ENCODE measurements at regions not wholly inside any gene's neighbourhood (a gene's known extent, or its start where the extent isn't known, plus 50 kb on each side); places are given as distances from the start of the nearest gene placed in this dataset.

DNA sequence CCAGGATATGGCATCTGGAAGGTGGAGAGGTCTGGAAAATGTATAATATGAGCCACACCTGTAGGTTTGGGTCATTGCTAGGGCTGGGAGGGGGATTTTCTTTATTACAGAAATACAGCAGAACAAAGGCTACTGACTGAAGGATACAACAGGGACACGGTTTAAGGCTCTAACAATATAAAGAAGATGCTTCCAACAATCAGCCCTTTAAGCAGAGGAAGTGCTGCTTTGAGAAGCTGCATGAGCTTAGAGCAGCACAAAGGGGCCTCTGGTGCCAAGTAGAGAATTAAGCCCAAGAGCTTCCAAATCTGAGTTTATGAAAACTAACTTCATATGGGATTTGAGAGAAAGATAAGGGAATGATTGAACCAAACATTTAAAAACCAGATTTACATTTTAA lies 174.5 kb upstream of the RMP24 start (continued):
- TF ChIP-seq, protein P1, sequence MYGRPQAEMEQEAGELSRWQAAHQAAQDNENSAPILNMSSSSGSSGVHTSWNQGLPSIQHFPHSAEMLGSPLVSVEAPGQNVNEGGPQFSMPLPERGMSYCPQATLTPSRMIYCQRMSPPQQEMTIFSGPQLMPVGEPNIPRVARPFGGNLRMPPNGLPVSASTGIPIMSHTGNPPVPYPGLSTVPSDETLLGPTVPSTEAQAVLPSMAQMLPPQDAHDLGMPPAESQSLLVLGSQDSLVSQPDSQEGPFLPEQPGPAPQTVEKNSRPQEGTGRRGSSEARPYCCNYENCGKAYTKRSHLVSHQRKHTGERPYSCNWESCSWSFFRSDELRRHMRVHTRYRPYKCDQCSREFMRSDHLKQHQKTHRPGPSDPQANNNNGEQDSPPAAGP (tag by site-specific recombination; IDR thresholded peaks at IDR 0.05), result no peak
- TF ChIP-seq, protein P2, sequence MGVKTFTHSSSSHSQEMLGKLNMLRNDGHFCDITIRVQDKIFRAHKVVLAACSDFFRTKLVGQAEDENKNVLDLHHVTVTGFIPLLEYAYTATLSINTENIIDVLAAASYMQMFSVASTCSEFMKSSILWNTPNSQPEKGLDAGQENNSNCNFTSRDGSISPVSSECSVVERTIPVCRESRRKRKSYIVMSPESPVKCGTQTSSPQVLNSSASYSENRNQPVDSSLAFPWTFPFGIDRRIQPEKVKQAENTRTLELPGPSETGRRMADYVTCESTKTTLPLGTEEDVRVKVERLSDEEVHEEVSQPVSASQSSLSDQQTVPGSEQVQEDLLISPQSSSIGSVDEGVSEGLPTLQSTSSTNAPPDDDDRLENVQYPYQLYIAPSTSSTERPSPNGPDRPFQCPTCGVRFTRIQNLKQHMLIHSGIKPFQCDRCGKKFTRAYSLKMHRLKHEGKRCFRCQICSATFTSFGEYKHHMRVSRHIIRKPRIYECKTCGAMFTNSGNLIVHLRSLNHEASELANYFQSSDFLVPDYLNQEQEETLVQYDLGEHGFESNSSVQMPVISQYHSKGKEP (tag by site-specific recombination; IDR thresholded peaks at IDR 0.05), result no peak

DNA sequence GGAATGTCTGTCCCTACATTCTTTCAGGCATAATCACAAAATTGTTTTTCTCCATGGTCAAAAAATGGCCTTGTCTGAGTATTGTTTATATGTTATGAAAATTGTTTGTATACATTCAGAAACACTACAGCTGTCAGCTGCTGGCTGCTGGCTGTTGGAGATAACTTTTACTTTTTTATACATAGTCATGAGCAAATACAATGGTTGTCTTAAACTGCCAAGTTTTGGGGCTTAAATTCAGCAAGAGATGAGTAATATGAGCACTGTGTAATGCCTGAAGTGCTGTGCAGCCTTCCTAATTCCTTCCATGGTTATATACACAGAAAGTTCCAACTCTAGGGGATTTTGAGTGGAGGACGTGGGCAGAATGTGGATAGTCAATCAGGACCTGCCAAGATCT lies 168.9 kb upstream of the RMP24 start:
- TF ChIP-seq SP7 (tag by site-specific recombination; IDR thresholded peaks at IDR 0.05) (no peak), ZNF792 (tag by site-specific recombination; IDR thresholded peaks at IDR 0.05) (no peak), ZNF514 (tag by site-specific recombination; IDR thresholded peaks at IDR 0.05) (no peak), ZSCAN30 (tag by site-specific recombination; IDR thresholded peaks at IDR 0.05) (no peak), YY2 (tag by site-specific recombination; IDR thresholded peaks at IDR 0.05) (no peak), YY1 (tag by site-specific recombination; IDR thresholded peaks at IDR 0.05) (no peak), MZF1 (tag by site-specific recombination; IDR thresholded peaks at IDR 0.05; ENCODE audit: borderline replicate concordance) (no peak), ZIC2 (tag by site-specific recombination; IDR thresholded peaks at IDR 0.05) (no peak), ZFP41 (tag by site-specific recombination; IDR thresholded peaks at IDR 0.05; ENCODE audit: borderline replicate concordance) (no peak), ZFP37 (tag by site-specific recombination; IDR thresholded peaks at IDR 0.05) (no peak), TRIM28 (IDR thresholded peaks at IDR 0.05; ENCODE audit: borderline replicate concordance, low read length) (no peak)
- TF ChIP-seq, protein P3, sequence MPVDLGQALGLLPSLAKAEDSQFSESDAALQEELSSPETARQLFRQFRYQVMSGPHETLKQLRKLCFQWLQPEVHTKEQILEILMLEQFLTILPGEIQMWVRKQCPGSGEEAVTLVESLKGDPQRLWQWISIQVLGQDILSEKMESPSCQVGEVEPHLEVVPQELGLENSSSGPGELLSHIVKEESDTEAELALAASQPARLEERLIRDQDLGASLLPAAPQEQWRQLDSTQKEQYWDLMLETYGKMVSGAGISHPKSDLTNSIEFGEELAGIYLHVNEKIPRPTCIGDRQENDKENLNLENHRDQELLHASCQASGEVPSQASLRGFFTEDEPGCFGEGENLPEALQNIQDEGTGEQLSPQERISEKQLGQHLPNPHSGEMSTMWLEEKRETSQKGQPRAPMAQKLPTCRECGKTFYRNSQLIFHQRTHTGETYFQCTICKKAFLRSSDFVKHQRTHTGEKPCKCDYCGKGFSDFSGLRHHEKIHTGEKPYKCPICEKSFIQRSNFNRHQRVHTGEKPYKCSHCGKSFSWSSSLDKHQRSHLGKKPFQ (tag by site-specific recombination; IDR thresholded peaks at IDR 0.05), result no peak
- no peaks in the 10 kb centered on the region for H3K4me1 ChIP-seq (ENCODE audit: control insufficient read depth, insufficient read depth, low read length)
- H3K4me3 ChIP-seq (ENCODE audit: low read depth, low read length), result no peak overlapping the region
- no peaks in the 10 kb centered on the region for H3K36me3 ChIP-seq (ENCODE audit: control insufficient read depth in 2 of 2, insufficient read depth in 1 of 2, low read length in 2 of 2)
- no peaks in the 10 kb centered on the region for H3K9me3 ChIP-seq (ENCODE audit: control insufficient read depth, insufficient read depth, low read depth, low read length)
- H3K27ac ChIP-seq (ENCODE audit: extremely low read depth, low read depth, low read length), result no peak overlapping the region
- POLR2A ChIA-PET, result no interaction called here
- CTCF ChIA-PET, result interaction anchor here (1.1 kb wide), 1 partner anchor 53 kb away, joined by 3 read pairs; no protein-coding TSS in a partner anchor

DNA sequence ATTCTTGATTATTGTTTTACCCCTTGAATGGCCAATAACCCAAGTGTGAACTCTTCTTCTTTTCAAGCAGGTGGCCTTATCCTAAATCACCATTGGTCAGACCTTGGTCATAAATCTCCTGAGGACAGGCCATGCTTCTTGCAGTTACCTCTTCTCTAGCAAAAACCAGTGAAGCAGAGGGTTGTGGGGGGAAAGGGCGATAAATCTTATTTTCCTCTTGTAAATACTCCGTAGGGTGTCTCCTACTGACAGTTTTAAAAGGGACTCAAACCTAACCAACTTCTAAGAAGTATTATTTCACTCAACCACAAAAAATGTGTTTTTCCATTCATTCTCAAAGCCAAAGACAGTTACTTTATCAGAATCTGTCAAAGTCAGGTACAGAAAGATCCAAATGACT lies 168.1 kb upstream of the RMP24 start:
- H3K4me1 ChIP-seq (ENCODE audit: control insufficient read depth, insufficient read depth, low read length), result no peaks in the 10 kb centered on the region
- CTCF ChIA-PET, result interaction anchor here (1.1 kb wide), 1 partner anchor 54 kb away, joined by 3 read pairs; no protein-coding TSS in a partner anchor
- TF ChIP-seq, protein P4, sequence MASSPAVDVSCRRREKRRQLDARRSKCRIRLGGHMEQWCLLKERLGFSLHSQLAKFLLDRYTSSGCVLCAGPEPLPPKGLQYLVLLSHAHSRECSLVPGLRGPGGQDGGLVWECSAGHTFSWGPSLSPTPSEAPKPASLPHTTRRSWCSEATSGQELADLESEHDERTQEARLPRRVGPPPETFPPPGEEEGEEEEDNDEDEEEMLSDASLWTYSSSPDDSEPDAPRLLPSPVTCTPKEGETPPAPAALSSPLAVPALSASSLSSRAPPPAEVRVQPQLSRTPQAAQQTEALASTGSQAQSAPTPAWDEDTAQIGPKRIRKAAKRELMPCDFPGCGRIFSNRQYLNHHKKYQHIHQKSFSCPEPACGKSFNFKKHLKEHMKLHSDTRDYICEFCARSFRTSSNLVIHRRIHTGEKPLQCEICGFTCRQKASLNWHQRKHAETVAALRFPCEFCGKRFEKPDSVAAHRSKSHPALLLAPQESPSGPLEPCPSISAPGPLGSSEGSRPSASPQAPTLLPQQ (tag by site-specific recombination; IDR thresholded peaks at IDR 0.05), result no peak
- TF ChIP-seq ZSCAN23 (tag by site-specific recombination; IDR thresholded peaks at IDR 0.05), result no peak
- TF ChIP-seq, protein P5, sequence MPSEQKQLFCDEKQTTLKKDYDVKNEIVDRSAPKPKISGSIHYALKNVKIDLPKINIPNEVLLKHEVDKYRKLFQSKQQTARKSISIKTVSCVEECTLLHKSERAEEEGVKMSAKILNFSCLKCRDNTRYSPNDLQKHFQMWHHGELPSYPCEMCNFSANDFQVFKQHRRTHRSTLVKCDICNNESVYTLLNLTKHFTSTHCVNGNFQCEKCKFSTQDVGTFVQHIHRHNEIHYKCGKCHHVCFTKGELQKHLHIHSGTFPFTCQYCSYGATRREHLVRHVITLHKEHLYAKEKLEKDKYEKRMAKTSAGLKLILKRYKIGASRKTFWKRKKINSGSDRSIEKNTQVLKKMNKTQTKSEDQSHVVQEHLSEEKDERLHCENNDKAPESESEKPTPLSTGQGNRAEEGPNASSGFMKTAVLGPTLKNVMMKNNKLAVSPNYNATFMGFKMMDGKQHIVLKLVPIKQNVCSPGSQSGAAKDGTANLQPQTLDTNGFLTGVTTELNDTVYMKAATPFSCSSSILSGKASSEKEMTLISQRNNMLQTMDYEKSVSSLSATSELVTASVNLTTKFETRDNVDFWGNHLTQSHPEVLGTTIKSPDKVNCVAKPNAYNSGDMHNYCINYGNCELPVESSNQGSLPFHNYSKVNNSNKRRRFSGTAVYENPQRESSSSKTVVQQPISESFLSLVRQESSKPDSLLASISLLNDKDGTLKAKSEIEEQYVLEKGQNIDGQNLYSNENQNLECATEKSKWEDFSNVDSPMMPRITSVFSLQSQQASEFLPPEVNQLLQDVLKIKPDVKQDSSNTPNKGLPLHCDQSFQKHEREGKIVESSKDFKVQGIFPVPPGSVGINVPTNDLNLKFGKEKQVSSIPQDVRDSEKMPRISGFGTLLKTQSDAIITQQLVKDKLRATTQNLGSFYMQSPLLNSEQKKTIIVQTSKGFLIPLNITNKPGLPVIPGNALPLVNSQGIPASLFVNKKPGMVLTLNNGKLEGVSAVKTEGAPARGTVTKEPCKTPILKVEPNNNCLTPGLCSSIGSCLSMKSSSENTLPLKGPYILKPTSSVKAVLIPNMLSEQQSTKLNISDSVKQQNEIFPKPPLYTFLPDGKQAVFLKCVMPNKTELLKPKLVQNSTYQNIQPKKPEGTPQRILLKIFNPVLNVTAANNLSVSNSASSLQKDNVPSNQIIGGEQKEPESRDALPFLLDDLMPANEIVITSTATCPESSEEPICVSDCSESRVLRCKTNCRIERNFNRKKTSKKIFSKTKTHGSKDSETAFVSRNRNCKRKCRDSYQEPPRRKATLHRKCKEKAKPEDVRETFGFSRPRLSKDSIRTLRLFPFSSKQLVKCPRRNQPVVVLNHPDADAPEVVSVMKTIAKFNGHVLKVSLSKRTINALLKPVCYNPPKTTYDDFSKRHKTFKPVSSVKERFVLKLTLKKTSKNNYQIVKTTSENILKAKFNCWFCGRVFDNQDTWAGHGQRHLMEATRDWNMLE (tag by site-specific recombination; conservative IDR thresholded peaks at IDR 0.05; ENCODE audit: low read depth), result no peak
- TF ChIP-seq, protein P3 (tag by site-specific recombination; IDR thresholded peaks at IDR 0.05), result peak; percentile 57; the same call in 1 of the 2 replicates
- TF ChIP-seq ZNF341 (tag by site-specific recombination; IDR thresholded peaks at IDR 0.05; ENCODE audit: low read depth), result no peak
- TF ChIP-seq BCL11B (tag by site-specific recombination; IDR thresholded peaks at IDR 0.05; ENCODE audit: low read depth), result 0 out of 2 replicates have a peak, but pooled peaks have one; percentile 33
- TF ChIP-seq ZNF223 (tag by site-specific recombination; IDR thresholded peaks at IDR 0.05), result no peak
- peak; percentile 47; the same call in 1 of the 2 replicates for TF ChIP-seq FEZF1 (tag by site-specific recombination; IDR thresholded peaks at IDR 0.05)

More for the DNA sequence above, 168.1 kb upstream of the RMP24 start:
- no peak overlapping the region for H3K27ac ChIP-seq (ENCODE audit: extremely low read depth, low read depth, low read length)
- H3K9me3 ChIP-seq (ENCODE audit: control insufficient read depth, insufficient read depth, low read depth, low read length), result no peaks in the 10 kb centered on the region
- no peaks in the 10 kb centered on the region for H3K36me3 ChIP-seq (ENCODE audit: control insufficient read depth in 2 of 2, insufficient read depth in 1 of 2, low read length in 2 of 2)
- no peak overlapping the region for H3K4me3 ChIP-seq (ENCODE audit: low read depth, low read length)
- POLR2A ChIA-PET, result no interaction called here
